ENCODE measurements at regions not wholly inside any gene's neighbourhood (a gene's known extent, or its start where the extent isn't known, plus 50 kb on each side); places are given as distances from the start of the nearest gene placed in this dataset.

DNA sequence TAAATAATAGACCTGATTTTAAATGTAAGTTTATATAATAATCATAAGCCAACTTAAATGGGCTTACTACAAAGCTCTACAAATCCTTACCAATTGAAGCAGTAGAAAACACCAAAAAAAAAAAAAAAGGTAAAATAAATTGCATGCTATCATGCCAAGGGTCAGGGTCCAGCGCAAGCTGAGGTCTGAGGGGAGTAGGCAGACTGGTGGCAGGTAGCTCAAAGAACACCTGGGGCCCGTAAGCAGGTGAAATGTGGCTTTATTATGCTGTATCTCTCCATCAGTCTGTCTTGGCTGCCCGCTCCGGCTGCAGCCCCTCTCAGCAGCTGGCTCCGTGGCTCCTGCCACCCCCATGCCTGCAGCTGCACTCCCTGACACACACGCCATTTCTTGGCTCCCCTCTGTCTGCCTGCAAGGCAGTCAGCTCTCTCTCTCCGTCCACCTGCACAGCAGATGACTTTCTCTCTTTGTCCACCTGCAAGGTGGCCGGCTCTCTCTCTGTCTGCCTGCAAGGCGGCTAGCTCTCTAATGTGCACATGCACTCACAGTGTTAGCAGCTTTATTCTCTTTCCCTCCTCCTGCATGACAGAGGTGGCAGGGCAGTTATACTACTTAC is 209.4 kb upstream of the UGT8 start:
- TF ChIP-seq, protein P1, sequence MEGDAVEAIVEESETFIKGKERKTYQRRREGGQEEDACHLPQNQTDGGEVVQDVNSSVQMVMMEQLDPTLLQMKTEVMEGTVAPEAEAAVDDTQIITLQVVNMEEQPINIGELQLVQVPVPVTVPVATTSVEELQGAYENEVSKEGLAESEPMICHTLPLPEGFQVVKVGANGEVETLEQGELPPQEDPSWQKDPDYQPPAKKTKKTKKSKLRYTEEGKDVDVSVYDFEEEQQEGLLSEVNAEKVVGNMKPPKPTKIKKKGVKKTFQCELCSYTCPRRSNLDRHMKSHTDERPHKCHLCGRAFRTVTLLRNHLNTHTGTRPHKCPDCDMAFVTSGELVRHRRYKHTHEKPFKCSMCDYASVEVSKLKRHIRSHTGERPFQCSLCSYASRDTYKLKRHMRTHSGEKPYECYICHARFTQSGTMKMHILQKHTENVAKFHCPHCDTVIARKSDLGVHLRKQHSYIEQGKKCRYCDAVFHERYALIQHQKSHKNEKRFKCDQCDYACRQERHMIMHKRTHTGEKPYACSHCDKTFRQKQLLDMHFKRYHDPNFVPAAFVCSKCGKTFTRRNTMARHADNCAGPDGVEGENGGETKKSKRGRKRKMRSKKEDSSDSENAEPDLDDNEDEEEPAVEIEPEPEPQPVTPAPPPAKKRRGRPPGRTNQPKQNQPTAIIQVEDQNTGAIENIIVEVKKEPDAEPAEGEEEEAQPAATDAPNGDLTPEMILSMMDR (IDR thresholded peaks at IDR 0.05; ENCODE audit: control extremely low read depth, extremely low read depth, low read depth, missing control alignments): no peak
- CTCF ChIA-PET: interaction anchor here (1.1 to 3.2 kb wide), 11 partner anchors 7 to 305 kb away, joined by 3 to 24 read pairs (median 5); no protein-coding TSS in a partner anchor
- DNase-seq (ENCODE audit: extremely low spot score): no peak
- POLR2A ChIA-PET: no interaction called here

DNA sequence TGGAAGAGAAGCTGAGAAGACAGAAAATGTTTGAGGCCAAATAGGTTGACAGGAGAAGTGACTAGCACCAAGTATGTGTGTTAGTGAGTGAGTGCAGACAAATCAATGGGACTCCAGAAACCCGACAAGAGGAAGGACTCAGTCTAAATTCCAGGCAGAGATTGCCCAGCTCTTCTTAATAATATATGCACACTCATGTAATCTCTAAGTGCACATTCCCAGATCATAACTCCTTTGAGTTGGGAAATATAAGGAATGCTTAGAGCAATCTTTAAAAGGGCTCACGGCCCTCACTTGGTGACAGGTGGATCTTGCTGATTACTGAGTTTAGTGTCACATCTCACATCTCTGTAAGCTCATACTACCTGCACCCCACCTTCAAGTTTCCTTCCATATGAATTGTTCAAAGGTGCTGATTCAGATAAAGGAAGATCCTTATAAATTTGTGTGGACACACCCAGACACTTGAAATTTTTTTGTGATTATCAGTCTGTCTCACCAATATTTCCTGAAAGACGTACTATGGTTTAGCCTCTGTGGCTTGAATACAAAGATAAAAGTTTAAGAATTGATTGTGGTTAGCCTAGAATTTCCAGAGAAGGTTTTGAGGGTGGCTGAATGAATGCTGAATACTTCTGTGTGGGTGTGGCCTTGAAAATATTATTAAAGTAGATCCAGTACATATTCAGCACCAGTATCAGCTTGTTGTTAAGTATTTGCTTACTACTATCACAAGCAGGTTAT is 205.1 kb upstream of the UGT8 start:
- ChIA-PET POLR2A (no interaction called here), CTCF (interaction anchor here (1.3 to 1.9 kb wide), 3 partner anchors 10 to 415 kb away, joined by 3 to 5 read pairs (median 3); no protein-coding TSS in a partner anchor)
- no peak for DNase-seq (ENCODE audit: extremely low spot score)
- TF ChIP-seq, protein P1 (IDR thresholded peaks at IDR 0.05; ENCODE audit: control extremely low read depth, extremely low read depth, low read depth, missing control alignments): no peak

DNA sequence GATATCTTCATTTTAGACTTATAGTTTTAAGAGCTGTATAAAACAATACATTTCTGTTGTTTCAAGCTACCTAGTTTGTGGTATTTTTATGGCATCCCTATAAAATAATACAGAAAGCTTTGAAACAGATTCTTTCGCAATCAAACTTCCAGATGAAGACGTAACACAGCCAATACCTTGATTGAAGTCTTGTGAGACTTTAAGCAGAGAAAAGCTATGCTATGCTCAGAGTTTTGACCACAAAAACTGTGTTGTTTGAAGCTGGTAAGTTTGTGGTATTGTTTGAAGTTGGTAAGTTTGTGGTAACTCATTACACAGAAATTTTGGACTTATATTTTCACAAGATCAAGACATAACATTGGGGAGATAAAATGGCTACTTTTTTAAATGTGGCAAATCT is 201.8 kb upstream of the UGT8 start:
- no peak for DNase-seq (ENCODE audit: extremely low spot score)
- POLR2A ChIA-PET: no interaction called here
- TF ChIP-seq, protein P1 (IDR thresholded peaks at IDR 0.05; ENCODE audit: control extremely low read depth, extremely low read depth, low read depth, missing control alignments): no peak
- CTCF ChIA-PET: interaction anchor here (0.6 to 1.4 kb wide), 3 partner anchors 9 to 27 kb away, joined by 3 to 5 read pairs (median 3); no protein-coding TSS in a partner anchor

DNA sequence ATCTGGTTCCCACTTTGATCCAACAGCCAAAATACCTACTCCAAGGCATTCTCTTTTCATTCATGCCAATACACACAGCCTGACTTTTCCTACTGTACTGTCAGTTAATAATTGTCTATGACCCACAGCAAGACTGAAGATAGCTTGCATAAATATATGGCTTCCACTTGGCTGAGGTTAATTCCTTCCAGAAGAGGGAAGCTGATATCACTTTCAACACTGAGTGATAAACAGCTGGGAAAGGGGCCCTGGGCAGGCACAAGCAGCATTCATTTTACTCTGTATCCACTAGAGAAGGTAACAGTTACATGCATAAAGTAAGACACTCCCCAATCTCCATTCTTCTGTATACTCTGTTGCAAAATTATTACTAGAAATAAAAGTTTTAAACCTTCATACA is 200.2 kb upstream of the UGT8 start:
- TF ChIP-seq, protein P1 (IDR thresholded peaks at IDR 0.05; ENCODE audit: control extremely low read depth, extremely low read depth, low read depth, missing control alignments): no peak
- ChIA-PET POLR2A (no interaction called here), CTCF (no interaction called here)
- DNase-seq (ENCODE audit: extremely low spot score): no peak

DNA sequence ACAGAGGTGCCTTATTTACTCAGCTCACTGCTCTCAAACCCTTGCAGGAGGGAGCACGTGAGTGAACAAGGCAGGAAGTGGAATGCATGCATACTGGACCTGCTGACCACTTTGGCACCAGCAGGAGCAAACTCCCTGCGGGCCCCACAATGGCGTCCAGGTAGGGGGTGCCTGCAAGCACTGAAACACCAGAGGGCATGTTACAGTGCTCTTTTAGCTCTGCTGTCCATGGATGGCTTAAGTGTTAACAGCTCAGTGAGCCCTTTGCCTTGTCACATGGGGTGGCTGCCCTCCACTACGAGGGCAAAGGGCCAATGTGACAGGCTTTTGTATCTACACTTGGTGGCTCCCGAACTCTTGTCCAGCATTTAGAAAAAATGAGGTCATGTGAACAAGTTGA is 199.5 kb upstream of the UGT8 start:
- ChIA-PET CTCF (no interaction called here), POLR2A (no interaction called here)
- TF ChIP-seq, protein P1 (IDR thresholded peaks at IDR 0.05; ENCODE audit: control extremely low read depth, extremely low read depth, low read depth, missing control alignments): no peak
- no peak for DNase-seq (ENCODE audit: extremely low spot score)

DNA sequence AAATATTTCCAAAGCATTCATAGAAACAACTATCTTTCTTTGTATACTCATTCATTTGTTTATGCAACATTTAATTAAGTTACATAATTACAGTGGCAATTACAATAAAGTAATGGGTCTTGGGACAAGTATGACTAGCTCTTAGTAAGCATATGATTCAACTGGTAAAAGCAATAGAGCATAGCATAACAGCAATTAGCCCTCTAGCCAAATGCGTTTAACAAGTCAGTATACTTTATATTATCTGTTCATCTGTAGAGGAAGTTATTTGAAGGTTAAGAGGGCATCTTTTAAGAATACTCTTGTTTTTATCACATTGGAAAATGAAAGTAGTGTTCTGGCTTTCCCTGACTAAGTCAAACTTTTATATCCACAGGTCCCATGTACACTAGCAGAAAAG is 198.1 kb upstream of the UGT8 start:
- ChIA-PET CTCF (interaction anchor here (1.9 kb wide), 1 partner anchor 11 kb away, joined by 4 read pairs; no protein-coding TSS in a partner anchor), POLR2A (no interaction called here)
- DNase-seq (ENCODE audit: extremely low spot score): no peak
- TF ChIP-seq, protein P1 (IDR thresholded peaks at IDR 0.05; ENCODE audit: control extremely low read depth, extremely low read depth, low read depth, missing control alignments): no peak
